HCEC 1CT (cell line): ENCODE measurements at regions not wholly inside any gene's neighbourhood (a gene's known extent, or its start where the extent isn't known, plus 50 kb on each side); places are given as distances from the start of the nearest gene placed in this dataset.
"Not testable (repeated sequence)": the region's sequence is repeated elsewhere in the genome, so short reads cannot be mapped to it uniquely, and the experiment has no call there.

ENCODE experiments used
- DNase-seq: peaks from one replicate; pipeline ENCODE4 v3.0.0-alpha.2; 2017

- no peak for DNase-seq
These were observed 174.9 kb upstream of the MKLN1 start for GRCh38 chr7:131152766-131153165.

- no peak for DNase-seq
These were observed 173.3 kb upstream of the MKLN1 start for GRCh38 chr7:131154380-131154779.

- peak; percentile 35 for DNase-seq
These were observed 170.0 kb upstream of the MKLN1 start for GRCh38 chr7:131157530-131158243.

GRCh38 chr7:131158244-131158636 is 169.4 kb upstream of the MKLN1 start:
- not testable (repeated sequence) for DNase-seq

GRCh38 chr7:131159961-131160361 is 167.7 kb upstream of the MKLN1 start:
- peak; percentile 80 for DNase-seq

GRCh38 chr7:131161103-131161502 is 166.6 kb upstream of the MKLN1 start:
- peak; percentile 59 for DNase-seq

- DNase-seq: peak; percentile 97
These were observed 163.4 kb upstream of the MKLN1 start for GRCh38 chr7:131164025-131164925.

GRCh38 chr7:131166066-131166465 is 161.6 kb upstream of the MKLN1 start:
- DNase-seq: peak; percentile 26

- DNase-seq: no peak
These were observed 157.0 kb upstream of the MKLN1 start for GRCh38 chr7:131170440-131171271.

GRCh38 chr7:131173145-131173890 is 154.4 kb upstream of the MKLN1 start:
- peak; percentile 94 for DNase-seq

- no peak for DNase-seq
These were observed 153.3 kb upstream of the MKLN1 start for GRCh38 chr7:131174391-131174790.

GRCh38 chr7:131174855-131175254 is 152.8 kb upstream of the MKLN1 start:
- no peak for DNase-seq

- no peak for DNase-seq
These were observed 145.1 kb upstream of the MKLN1 start for GRCh38 chr7:131182446-131183058.

GRCh38 chr7:131183072-131183471 is 144.6 kb upstream of the MKLN1 start:
- DNase-seq: no peak

GRCh38 chr7:131183611-131184119 is 144.0 kb upstream of the MKLN1 start:
- DNase-seq: no peak

GRCh38 chr7:131186816-131187215 is 140.9 kb upstream of the MKLN1 start:
- no peak for DNase-seq

- peak; percentile 99 for DNase-seq
These were observed 139.0 kb upstream of the MKLN1 start for GRCh38 chr7:131188367-131189339.

GRCh38 chr7:131189488-131189887 is 138.2 kb upstream of the MKLN1 start:
- DNase-seq: no peak

GRCh38 chr7:131190146-131190545 is 137.5 kb upstream of the MKLN1 start:
- DNase-seq: peak; percentile 34

GRCh38 chr7:131190581-131190980 is 137.1 kb upstream of the MKLN1 start:
- DNase-seq: no peak
